GM12892 (cell line): ENCODE measurements at regions not wholly inside any gene's neighbourhood (a gene's known extent, or its start where the extent isn't known, plus 50 kb on each side); places are given as distances from the start of the nearest gene placed in this dataset.

Source experiments
- DNase-seq: peaks from one replicate; pipeline ENCODE4 v3.0.0; 2011; ENCODE audit not compliant: insufficient read length
- FAIRE-seq: peaks from 2 replicates; lab custom pipeline; 2011; peaks lifted over from hg19 to GRCh38; lab: Jason Lieb, UNC
- POLR2A ChIP-seq: IDR thresholded peaks from 2 replicates; pipeline ENCODE4 v1.6.1; 2011; ENCODE audit warnings: low read depth, low read length, control low read depth
- POLR2AphosphoS5 ChIP-seq: IDR thresholded peaks from 2 replicates; pipeline ENCODE4 v1.6.1; 2011; ENCODE audit warnings: low read depth, low read length, control low read depth
- TAF1 ChIP-seq: IDR thresholded peaks from 2 replicates; pipeline ENCODE4 v1.6.1; 2011; ENCODE audit warnings: low read depth, mild to moderate bottlenecking, control low read depth, low read length, borderline replicate concordance

- no peak for DNase-seq
- TF ChIP-seq POLR2AphosphoS5 (no peak), POLR2A (no peak), TAF1 (no peak)
- no peak for FAIRE-seq
Measured at GRCh38 chr1:58931024-58931423, 147.2 kb upstream of the JUN start.

GRCh38 chr1:58931756-58932155 lies 147.9 kb upstream of the JUN start:
- no peak for DNase-seq
- TF ChIP-seq TAF1 (no peak), POLR2AphosphoS5 (no peak), POLR2A (no peak)
- FAIRE-seq, result no peak

- TF ChIP-seq POLR2A, result no peak
- FAIRE-seq (no peak), DNase-seq (no peak)
Measured at GRCh38 chr1:58932859-58933598, 149.2 kb upstream of the JUN start.

- FAIRE-seq (no peak), DNase-seq (no peak)
- TF ChIP-seq POLR2A (no peak), POLR2AphosphoS5 (no peak), TAF1 (no peak)
Measured at GRCh38 chr1:58933599-58933926, 149.7 kb upstream of the JUN start.

- FAIRE-seq (no peak), DNase-seq (no peak)
- no peak for TF ChIP-seq POLR2AphosphoS5
- no peak for TF ChIP-seq POLR2A
- no peak for TF ChIP-seq TAF1
Measured at GRCh38 chr1:58934706-58935105, 150.9 kb upstream of the JUN start.

- DNase-seq (no peak), FAIRE-seq (no peak)
- TF ChIP-seq TAF1, result no peak
- no peak for TF ChIP-seq POLR2A
- TF ChIP-seq POLR2AphosphoS5, result no peak
Measured at GRCh38 chr1:58936973-58937372, 153.1 kb upstream of the JUN start.

- DNase-seq, result no peak
- no peak for TF ChIP-seq POLR2A
- TF ChIP-seq TAF1, result no peak
- no peak for TF ChIP-seq POLR2AphosphoS5
- FAIRE-seq, result no peak
Measured at GRCh38 chr1:58939146-58939545, 155.3 kb upstream of the JUN start.

GRCh38 chr1:58939666-58940370 lies 156.0 kb upstream of the JUN start:
- no peak for DNase-seq
- no peak for TF ChIP-seq TAF1
- TF ChIP-seq POLR2A, result no peak
- TF ChIP-seq POLR2AphosphoS5, result no peak
- FAIRE-seq, result no peak

- FAIRE-seq (no peak), DNase-seq (no peak)
- TF ChIP-seq POLR2A (no peak), POLR2AphosphoS5 (no peak), TAF1 (no peak)
Measured at GRCh38 chr1:58941471-58942289, 157.8 kb upstream of the JUN start.

GRCh38 chr1:58942759-58943191 lies 158.9 kb upstream of the JUN start:
- peak; percentile 9 for FAIRE-seq
- no peak for TF ChIP-seq POLR2AphosphoS5
- no peak for TF ChIP-seq POLR2A
- no peak for TF ChIP-seq TAF1
- no peak for DNase-seq

GRCh38 chr1:58943776-58944175 lies 159.9 kb upstream of the JUN start:
- no peak for DNase-seq
- FAIRE-seq, result no peak
- TF ChIP-seq POLR2AphosphoS5 (no peak), TAF1 (no peak), POLR2A (no peak)

GRCh38 chr1:58944439-58944838 lies 160.6 kb upstream of the JUN start:
- FAIRE-seq (no peak), DNase-seq (no peak)
- no peak for TF ChIP-seq POLR2AphosphoS5
- TF ChIP-seq TAF1, result no peak
- no peak for TF ChIP-seq POLR2A

- no peak for FAIRE-seq
- TF ChIP-seq POLR2AphosphoS5 (no peak), TAF1 (no peak), POLR2A (no peak)
- no peak for DNase-seq
Measured at GRCh38 chr1:58946390-58946789, 162.5 kb upstream of the JUN start.
